Neural progenitor cell (in vitro differentiated cells): ENCODE measurements at regions not wholly inside any gene's neighbourhood (a gene's known extent, or its start where the extent isn't known, plus 50 kb on each side); places are given as distances from the start of the nearest gene placed in this dataset.

ENCODE experiments used
- DNase-seq: peaks from one replicate; pipeline ENCODE4 v3.0.0-alpha.2; 2016; ENCODE audit warnings: low spot score
- H2AFZ ChIP-seq: fragments of 200-600 bp; sonication (generic); replicated peaks from 2 replicates; pipeline ENCODE4 v1.6.1; 2016; ENCODE audit warnings: antibody characterized with exemption
- H3F3A ChIP-seq: fragments of 200-600 bp; sonication (generic); 2 replicates; pipeline ENCODE4 v1.6.1; 2016; ENCODE audit warnings: antibody characterized with exemption, low read depth
- H3K27ac ChIP-seq: fragments of 200-600 bp; sonication (generic); 2 replicates; pipeline ENCODE4 v1.5.1; 2016; ENCODE audit warnings: mild to moderate bottlenecking
- H3K27me3 ChIP-seq: fragments of 200-600 bp; sonication (generic); 2 replicates; pipeline ENCODE4 v1.6.1; 2016; ENCODE audit warnings: mild to moderate bottlenecking, moderate library complexity
- H3K36me3 ChIP-seq: fragments of 200-600 bp; sonication (generic); 2 replicates; pipeline ENCODE4 v1.5.1; 2016
- H3K4me1 ChIP-seq: fragments of 200-600 bp; sonication (generic); 2 replicates; pipeline ENCODE4 v1.6.1; 2016; ENCODE audit warnings: mixed run types
- H3K4me2 ChIP-seq: fragments of 200-600 bp; sonication (generic); 2 replicates; pipeline ENCODE4 v1.6.1; 2016
- H3K4me3 ChIP-seq: fragments of 200-600 bp; sonication (generic); 2 replicates; pipeline ENCODE4 v1.5.1; 2016
- H3K79me2 ChIP-seq: fragments of 200-600 bp; sonication (generic); 2 replicates; pipeline ENCODE4 v1.6.1; 2016; ENCODE audit warnings: low read depth
- H3K9ac ChIP-seq: fragments of 200-600 bp; sonication (generic); 2 replicates; pipeline ENCODE4 v1.6.1; 2016
- H3K9me3 ChIP-seq: fragments of 200-600 bp; sonication (generic); 2 replicates; pipeline ENCODE4 v1.5.1; 2016; ENCODE audit warnings: low read depth
- H4K20me1 ChIP-seq: fragments of 200-600 bp; sonication (generic); 2 replicates; pipeline ENCODE4 v1.6.1; 2016; ENCODE audit warnings: low read depth
- H3K27ac Mint-ChIP-seq: 3 replicates; pipeline ENCODE4 v1.8.0; 2021; ENCODE audit warnings: mixed read lengths
- H3K27me3 Mint-ChIP-seq: 2 replicates; pipeline ENCODE4 v1.8.0; 2022; ENCODE audit warnings: low read depth, mild to moderate bottlenecking, inconsistent platforms, moderate library complexity, mixed read lengths; ENCODE audit not compliant: insufficient read depth
- H3K36me3 Mint-ChIP-seq: 3 replicates; pipeline ENCODE4 v1.8.0; 2021; ENCODE audit warnings: mixed read lengths
- H3K4me1 Mint-ChIP-seq: 3 replicates; pipeline ENCODE4 v1.8.0; 2021; ENCODE audit warnings: mixed read lengths
- H3K4me3 Mint-ChIP-seq: 3 replicates; pipeline ENCODE4 v1.8.0; 2021; ENCODE audit warnings: mild to moderate bottlenecking, moderate library complexity, mixed read lengths
- H3K9me3 Mint-ChIP-seq: 3 replicates; pipeline ENCODE4 v1.8.0; 2020; ENCODE audit warnings: mixed read lengths
- EZH2 ChIP-seq: fragments of 200-600 bp; sonication (generic); IDR thresholded peaks from 2 replicates; pipeline ENCODE4 v1.6.1; 2017; ENCODE audit warnings: antibody characterized with exemption, mild to moderate bottlenecking, moderate library complexity
- EZH2phosphoT487 ChIP-seq: fragments of 200-600 bp; sonication (generic); IDR thresholded peaks from 2 replicates; pipeline ENCODE4 v1.6.1; 2017; ENCODE audit warnings: antibody characterized with exemption
- TF ChIP-seq, protein P1 (sequence below): fragments of 200-600 bp; sonication (generic); IDR thresholded peaks from 2 replicates; pipeline ENCODE4 v1.5.1; 2017; ENCODE audit warnings: antibody characterized with exemption, mild to moderate bottlenecking

DNA sequence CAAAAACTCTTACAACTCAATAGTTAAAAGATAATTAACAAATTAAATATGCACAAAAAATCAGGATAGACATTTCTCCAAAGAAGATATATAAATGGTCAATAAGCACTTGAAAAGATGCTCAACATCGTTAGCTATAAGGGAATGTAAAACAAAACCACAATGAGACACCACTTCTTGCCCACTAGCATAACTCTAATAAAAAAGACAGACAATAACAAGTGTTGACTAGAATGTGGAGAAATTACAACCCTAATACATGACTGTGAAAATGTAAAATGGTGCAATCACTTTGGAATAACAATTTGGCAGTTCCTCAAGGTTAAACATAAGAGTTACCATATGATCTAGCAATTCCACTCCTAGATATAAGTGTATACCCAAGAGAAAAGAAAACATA lies 74.3 kb upstream of the PCGF5 start:
- no peaks in the 10 kb centered on the region for H3K36me3 ChIP-seq
- no peak overlapping the region for H3K4me3 ChIP-seq
- H3K79me2 ChIP-seq: no peaks in the 10 kb centered on the region
- H3K4me1 ChIP-seq: no peaks in the 10 kb centered on the region
- H3F3A ChIP-seq: no peaks in the 10 kb centered on the region
- DNase-seq: no peak
- Mint-ChIP-seq H3K9me3 (no peaks in the 10 kb centered on the region), H3K27ac (no peak overlapping the region), H3K4me3 (no peak overlapping the region), H3K36me3 (no peaks in the 10 kb centered on the region), H3K27me3 (no peaks in the 10 kb centered on the region), H3K4me1 (no peaks in the 10 kb centered on the region)
- H3K4me2 ChIP-seq: no peak overlapping the region
- H3K9me3 ChIP-seq: no peaks in the 10 kb centered on the region
- H3K27me3 ChIP-seq: no peaks in the 10 kb centered on the region
- no peak overlapping the region for H3K27ac ChIP-seq
- no peak overlapping the region for H2AFZ ChIP-seq
- TF ChIP-seq EZH2 (no peak), EZH2phosphoT487 (no peak)
- TF ChIP-seq, protein P1, sequence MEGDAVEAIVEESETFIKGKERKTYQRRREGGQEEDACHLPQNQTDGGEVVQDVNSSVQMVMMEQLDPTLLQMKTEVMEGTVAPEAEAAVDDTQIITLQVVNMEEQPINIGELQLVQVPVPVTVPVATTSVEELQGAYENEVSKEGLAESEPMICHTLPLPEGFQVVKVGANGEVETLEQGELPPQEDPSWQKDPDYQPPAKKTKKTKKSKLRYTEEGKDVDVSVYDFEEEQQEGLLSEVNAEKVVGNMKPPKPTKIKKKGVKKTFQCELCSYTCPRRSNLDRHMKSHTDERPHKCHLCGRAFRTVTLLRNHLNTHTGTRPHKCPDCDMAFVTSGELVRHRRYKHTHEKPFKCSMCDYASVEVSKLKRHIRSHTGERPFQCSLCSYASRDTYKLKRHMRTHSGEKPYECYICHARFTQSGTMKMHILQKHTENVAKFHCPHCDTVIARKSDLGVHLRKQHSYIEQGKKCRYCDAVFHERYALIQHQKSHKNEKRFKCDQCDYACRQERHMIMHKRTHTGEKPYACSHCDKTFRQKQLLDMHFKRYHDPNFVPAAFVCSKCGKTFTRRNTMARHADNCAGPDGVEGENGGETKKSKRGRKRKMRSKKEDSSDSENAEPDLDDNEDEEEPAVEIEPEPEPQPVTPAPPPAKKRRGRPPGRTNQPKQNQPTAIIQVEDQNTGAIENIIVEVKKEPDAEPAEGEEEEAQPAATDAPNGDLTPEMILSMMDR: no peak
- H3K9ac ChIP-seq: no peak overlapping the region
- H4K20me1 ChIP-seq: no peaks in the 10 kb centered on the region

DNA sequence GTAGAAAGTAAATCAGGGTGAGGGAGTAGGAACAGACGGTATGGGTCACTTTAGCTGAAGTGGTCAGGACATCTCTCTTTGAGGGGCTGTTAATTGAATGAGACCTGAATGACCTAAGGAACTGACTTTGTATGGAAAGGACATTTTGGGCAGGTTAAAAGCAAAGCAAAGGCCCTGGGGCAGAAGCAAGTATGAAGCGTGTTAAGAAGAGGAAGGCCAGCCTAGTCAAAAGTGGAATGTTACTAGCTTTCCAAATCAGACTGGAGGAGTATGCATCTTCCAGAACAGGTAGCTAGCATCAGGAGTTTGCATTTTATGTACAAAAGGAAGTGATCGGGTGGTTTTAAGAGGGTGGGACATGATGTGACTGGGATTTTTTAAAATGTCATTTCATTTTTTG lies 70.9 kb upstream of the PCGF5 start:
- Histone ChIP-seq H3K9me3 (no peaks in the 10 kb centered on the region), H3K36me3 (no peaks in the 10 kb centered on the region), H4K20me1 (no peaks in the 10 kb centered on the region), H3F3A (no peaks in the 10 kb centered on the region), H3K79me2 (no peaks in the 10 kb centered on the region), H2AFZ (no peak overlapping the region), H3K4me2 (no peak overlapping the region), H3K27ac (no peak overlapping the region), H3K27me3 (no peaks in the 10 kb centered on the region), H3K4me3 (no peak overlapping the region), H3K9ac (no peak overlapping the region), H3K4me1 (no peaks in the 10 kb centered on the region)
- TF ChIP-seq EZH2phosphoT487 (no peak), EZH2 (no peak)
- TF ChIP-seq, protein P1: no peak
- no peak for DNase-seq
- no peaks in the 10 kb centered on the region for H3K27me3 Mint-ChIP-seq
- no peaks in the 10 kb centered on the region for H3K4me1 Mint-ChIP-seq
- no peaks in the 10 kb centered on the region for H3K36me3 Mint-ChIP-seq
- no peaks in the 10 kb centered on the region for H3K9me3 Mint-ChIP-seq
- no peak overlapping the region for H3K27ac Mint-ChIP-seq
- no peak overlapping the region for H3K4me3 Mint-ChIP-seq

DNA sequence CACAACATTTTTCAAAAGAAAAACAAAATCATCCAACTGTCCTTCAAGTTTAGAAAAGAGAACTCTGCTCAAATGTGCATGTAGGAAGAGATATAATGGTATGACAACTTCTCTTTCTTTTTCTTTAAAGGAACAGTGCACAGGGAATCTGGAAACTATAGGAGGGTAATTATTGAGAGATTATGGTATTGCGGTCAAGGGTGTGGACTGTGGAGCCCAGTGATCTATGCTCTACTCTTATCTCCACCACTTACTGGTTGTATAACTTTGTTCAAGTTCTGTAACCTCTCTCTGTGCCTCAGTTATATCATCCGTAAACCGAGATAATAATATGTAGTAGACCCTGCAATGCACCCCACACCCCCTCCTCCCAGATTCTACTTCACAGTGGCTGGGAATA lies 69.8 kb upstream of the PCGF5 start:
- no peaks in the 10 kb centered on the region for H3K9me3 Mint-ChIP-seq
- H3K4me1 Mint-ChIP-seq: no peaks in the 10 kb centered on the region
- H3F3A ChIP-seq: no peaks in the 10 kb centered on the region
- no peak overlapping the region for H3K9ac ChIP-seq
- H3K27me3 ChIP-seq: peaks cover 8% of the 10 kb centered on the region
- H3K4me3 ChIP-seq: no peak overlapping the region
- TF ChIP-seq EZH2phosphoT487 (no peak), EZH2 (no peak)
- TF ChIP-seq, protein P1: no peak
- no peaks in the 10 kb centered on the region for H3K36me3 Mint-ChIP-seq
- no peak overlapping the region for H3K4me2 ChIP-seq
- H3K79me2 ChIP-seq: no peaks in the 10 kb centered on the region
- H3K27ac Mint-ChIP-seq: no peak overlapping the region
- no peaks in the 10 kb centered on the region for H3K4me1 ChIP-seq
- no peaks in the 10 kb centered on the region for H3K27me3 Mint-ChIP-seq
- DNase-seq: no peak
- H4K20me1 ChIP-seq: no peaks in the 10 kb centered on the region
- no peaks in the 10 kb centered on the region for H3K36me3 ChIP-seq
- H3K4me3 Mint-ChIP-seq: no peak overlapping the region
- H2AFZ ChIP-seq: no peak overlapping the region
- H3K27ac ChIP-seq: no peak overlapping the region
- no peaks in the 10 kb centered on the region for H3K9me3 ChIP-seq

DNA sequence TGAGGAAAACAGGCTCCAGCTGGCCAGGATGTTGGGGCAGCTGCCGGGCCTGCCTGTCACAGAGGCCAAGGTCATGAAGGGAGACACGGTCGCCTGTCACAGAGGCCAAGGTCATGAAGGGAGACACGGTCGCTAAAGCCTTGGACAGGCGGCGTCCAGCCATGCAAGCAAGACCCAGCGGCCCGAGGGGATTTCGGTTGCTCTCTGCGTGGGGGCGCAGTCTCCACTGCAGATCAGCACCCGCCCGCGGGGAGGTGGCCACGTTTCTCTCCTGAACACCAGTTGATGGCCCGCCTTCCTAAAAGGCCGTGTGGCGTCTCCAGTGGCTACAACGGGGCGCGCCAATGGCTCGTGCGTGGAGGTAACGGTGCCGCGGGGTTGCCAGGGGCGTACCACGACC lies 67.0 kb upstream of the PCGF5 start:
- Histone ChIP-seq H3K27me3 (peaks cover 33% of the 10 kb centered on the region), H4K20me1 (no peaks in the 10 kb centered on the region), H3K9me3 (no peaks in the 10 kb centered on the region), H2AFZ (no peak overlapping the region), H3K4me1 (peaks cover 2% of the 10 kb centered on the region), H3K9ac (no peak overlapping the region), H3K27ac (no peak overlapping the region), H3F3A (no peaks in the 10 kb centered on the region), H3K36me3 (no peaks in the 10 kb centered on the region), H3K79me2 (no peaks in the 10 kb centered on the region), H3K4me3 (no peak overlapping the region), H3K4me2 (no peak overlapping the region)
- Mint-ChIP-seq H3K4me1 (no peaks in the 10 kb centered on the region), H3K9me3 (no peaks in the 10 kb centered on the region), H3K4me3 (no peak overlapping the region), H3K36me3 (no peaks in the 10 kb centered on the region), H3K27me3 (no peaks in the 10 kb centered on the region), H3K27ac (no peak overlapping the region)
- no peak for TF ChIP-seq EZH2phosphoT487
- no peak for TF ChIP-seq EZH2
- no peak for DNase-seq
